ENCODE measurements at regions not wholly inside any gene's neighbourhood (a gene's known extent, or its start where the extent isn't known, plus 50 kb on each side); places are given as distances from the start of the nearest gene placed in this dataset.

GRCh38 chr3:18618723-18619122, 193.6 kb upstream of the SATB1 start:
- ChIA-PET POLR2A (ENCODE audit: low non-redundant PET) (no interaction called here), CTCF (no interaction called here)
- no peak for DNase-seq (ENCODE audit: low spot score)
- no peak overlapping the region for H3K27ac ChIP-seq
- TF ChIP-seq CTCF (conservative IDR thresholded peaks at IDR 0.05; ENCODE audit: low read depth) = no peak

- no peak for TF ChIP-seq CTCF (conservative IDR thresholded peaks at IDR 0.05; ENCODE audit: low read depth)
- no peak overlapping the region for H3K27ac ChIP-seq
- no peak for DNase-seq (ENCODE audit: low spot score)
- CTCF ChIA-PET = no interaction called here
- POLR2A ChIA-PET (ENCODE audit: low non-redundant PET) = no interaction called here
These were observed 186.9 kb upstream of the SATB1 start for GRCh38 chr3:18611991-18612390.

- no peak for TF ChIP-seq CTCF (conservative IDR thresholded peaks at IDR 0.05; ENCODE audit: low read depth)
- ChIA-PET CTCF (no interaction called here), POLR2A (ENCODE audit: low non-redundant PET) (no interaction called here)
- DNase-seq (ENCODE audit: low spot score) = no peak
- no peak overlapping the region for H3K27ac ChIP-seq
These were observed 184.0 kb upstream of the SATB1 start for GRCh38 chr3:18609187-18609586.

- DNase-seq (ENCODE audit: low spot score) = no peak
- TF ChIP-seq CTCF (conservative IDR thresholded peaks at IDR 0.05; ENCODE audit: low read depth) = no peak
- ChIA-PET POLR2A (ENCODE audit: low non-redundant PET) (no interaction called here), CTCF (no interaction called here)
- no peak overlapping the region for H3K27ac ChIP-seq
These were observed 172.8 kb upstream of the SATB1 start for GRCh38 chr3:18597919-18598318.

- DNase-seq (ENCODE audit: low spot score) = no peak
- POLR2A ChIA-PET (ENCODE audit: low non-redundant PET) = no interaction called here
- TF ChIP-seq CTCF (conservative IDR thresholded peaks at IDR 0.05; ENCODE audit: low read depth) = no peak
- CTCF ChIA-PET = no interaction called here
- no peak overlapping the region for H3K27ac ChIP-seq
These were observed 168.1 kb upstream of the SATB1 start for GRCh38 chr3:18593231-18593630.

GRCh38 chr3:18591120-18591519, 166.0 kb upstream of the SATB1 start:
- TF ChIP-seq CTCF (conservative IDR thresholded peaks at IDR 0.05; ENCODE audit: low read depth) = no peak
- ChIA-PET POLR2A (ENCODE audit: low non-redundant PET) (no interaction called here), CTCF (no interaction called here)
- no peak for DNase-seq (ENCODE audit: low spot score)
- no peak overlapping the region for H3K27ac ChIP-seq

- DNase-seq (ENCODE audit: low spot score) = no peak
- no peak overlapping the region for H3K27ac ChIP-seq
- POLR2A ChIA-PET (ENCODE audit: low non-redundant PET) = no interaction called here
- CTCF ChIA-PET = no interaction called here
- no peak for TF ChIP-seq CTCF (conservative IDR thresholded peaks at IDR 0.05; ENCODE audit: low read depth)
These were observed 160.9 kb upstream of the SATB1 start for GRCh38 chr3:18586076-18586475.

Data from RWPE1 (cell line).